ENCODE measurements at regions not wholly inside any gene's neighbourhood (a gene's known extent, or its start where the extent isn't known, plus 50 kb on each side); places are given as distances from the start of the nearest gene placed in this dataset.
A peak's percentile ranks its signal among the peaks of the same experiment; 100 is the strongest.

GRCh38 chrX:99073551-99073950, 1336.5 kb downstream of the PCDH19 start:
- DNase-seq = no peak

GRCh38 chrX:99051639-99052038, 1358.4 kb downstream of the PCDH19 start:
- DNase-seq = no peak

- DNase-seq = no peak
These were observed 1376.7 kb downstream of the PCDH19 start for GRCh38 chrX:99033226-99033901.

GRCh38 chrX:99010957-99011356, 1399.1 kb downstream of the PCDH19 start:
- no peak for DNase-seq

- DNase-seq = no peak
These were observed 1408.8 kb downstream of the PCDH19 start for GRCh38 chrX:99001286-99001685.

GRCh38 chrX:98962996-98963395, 1447.1 kb downstream of the PCDH19 start:
- DNase-seq = no peak

- no peak for DNase-seq
These were observed 1454.1 kb downstream of the PCDH19 start for GRCh38 chrX:98956014-98956413.

- DNase-seq = no peak
These were observed 1470.6 kb downstream of the PCDH19 start for GRCh38 chrX:98939456-98939855.

GRCh38 chrX:98931216-98931615, 1478.9 kb downstream of the PCDH19 start:
- DNase-seq = no peak

GRCh38 chrX:98924511-98924910, 1485.6 kb downstream of the PCDH19 start:
- no peak for DNase-seq

- no peak for DNase-seq
These were observed 1512.9 kb downstream of the PCDH19 start for GRCh38 chrX:98897191-98897590.

GRCh38 chrX:98850639-98851038, 1559.4 kb downstream of the PCDH19 start:
- peak in 1 of 2 experiments; percentile 0 for DNase-seq

Data from SHP77 (cell line).